ENCODE measurements at regions not wholly inside any gene's neighbourhood (a gene's known extent, or its start where the extent isn't known, plus 50 kb on each side); places are given as distances from the start of the nearest gene placed in this dataset.
A peak's percentile ranks its signal among the peaks of the same experiment; 100 is the strongest.

DNA sequence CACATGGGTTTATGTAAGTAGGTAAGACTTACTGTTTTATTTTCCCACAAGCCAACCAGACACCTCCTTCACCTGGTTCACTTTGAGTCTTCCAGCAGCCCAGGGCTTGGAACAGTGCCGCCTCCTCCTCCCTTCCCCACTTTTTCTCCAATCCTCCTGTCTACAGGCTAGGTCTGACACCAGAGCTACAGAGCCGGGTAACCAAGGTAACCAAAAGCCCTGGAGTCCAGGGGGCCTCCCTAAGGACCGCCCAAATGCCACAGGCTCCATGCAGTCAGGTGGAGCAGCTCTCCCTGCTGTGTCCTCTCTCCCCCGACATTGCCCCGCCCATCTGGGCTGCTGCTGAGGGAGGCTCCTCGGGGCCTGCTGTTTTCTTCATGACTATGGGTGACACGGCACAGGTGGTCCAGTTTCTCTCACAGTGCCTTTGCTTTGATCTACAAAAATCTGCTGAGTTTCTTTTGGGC, 138.0 kb upstream of the EFNA5 start:
- peak overlapping the region; percentile 60 for H3K27ac ChIP-seq
- peaks cover 6% of the 10 kb centered on the region for H3K4me1 ChIP-seq (ENCODE audit: insufficient read depth)
- TF ChIP-seq, protein P1, sequence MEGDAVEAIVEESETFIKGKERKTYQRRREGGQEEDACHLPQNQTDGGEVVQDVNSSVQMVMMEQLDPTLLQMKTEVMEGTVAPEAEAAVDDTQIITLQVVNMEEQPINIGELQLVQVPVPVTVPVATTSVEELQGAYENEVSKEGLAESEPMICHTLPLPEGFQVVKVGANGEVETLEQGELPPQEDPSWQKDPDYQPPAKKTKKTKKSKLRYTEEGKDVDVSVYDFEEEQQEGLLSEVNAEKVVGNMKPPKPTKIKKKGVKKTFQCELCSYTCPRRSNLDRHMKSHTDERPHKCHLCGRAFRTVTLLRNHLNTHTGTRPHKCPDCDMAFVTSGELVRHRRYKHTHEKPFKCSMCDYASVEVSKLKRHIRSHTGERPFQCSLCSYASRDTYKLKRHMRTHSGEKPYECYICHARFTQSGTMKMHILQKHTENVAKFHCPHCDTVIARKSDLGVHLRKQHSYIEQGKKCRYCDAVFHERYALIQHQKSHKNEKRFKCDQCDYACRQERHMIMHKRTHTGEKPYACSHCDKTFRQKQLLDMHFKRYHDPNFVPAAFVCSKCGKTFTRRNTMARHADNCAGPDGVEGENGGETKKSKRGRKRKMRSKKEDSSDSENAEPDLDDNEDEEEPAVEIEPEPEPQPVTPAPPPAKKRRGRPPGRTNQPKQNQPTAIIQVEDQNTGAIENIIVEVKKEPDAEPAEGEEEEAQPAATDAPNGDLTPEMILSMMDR (IDR thresholded peaks at IDR 0.05; ENCODE audit: poor library complexity): no peak
- H3K4me2 ChIP-seq: peak overlapping the region; percentile 31
- WGBS (ENCODE audit: low lambda C conversion rate, missing lambda C conversion rate): 18% methylated on average over 7 of the region's 7 CpGs
- DNase-seq (ENCODE audit: low spot score): peak; percentile 88
- no peak overlapping the region for H3K4me3 ChIP-seq
- H3K9me3 ChIP-seq (ENCODE audit: low read depth): no peaks in the 10 kb centered on the region
- no peaks in the 10 kb centered on the region for H3K36me3 ChIP-seq (replicated peaks; ENCODE audit: insufficient read depth, low read depth)
- H4K20me1 ChIP-seq (ENCODE audit: insufficient read depth, poor library complexity, severe bottlenecking): no peaks in the 10 kb centered on the region
- no peaks in the 10 kb centered on the region for H3K9me2 ChIP-seq (replicated peaks; ENCODE audit: insufficient read depth)
- no peaks in the 10 kb centered on the region for H3K79me2 ChIP-seq
- H3K27me3 ChIP-seq: no peaks in the 10 kb centered on the region
- H2AFZ ChIP-seq: peak overlapping the region; percentile 7

DNA sequence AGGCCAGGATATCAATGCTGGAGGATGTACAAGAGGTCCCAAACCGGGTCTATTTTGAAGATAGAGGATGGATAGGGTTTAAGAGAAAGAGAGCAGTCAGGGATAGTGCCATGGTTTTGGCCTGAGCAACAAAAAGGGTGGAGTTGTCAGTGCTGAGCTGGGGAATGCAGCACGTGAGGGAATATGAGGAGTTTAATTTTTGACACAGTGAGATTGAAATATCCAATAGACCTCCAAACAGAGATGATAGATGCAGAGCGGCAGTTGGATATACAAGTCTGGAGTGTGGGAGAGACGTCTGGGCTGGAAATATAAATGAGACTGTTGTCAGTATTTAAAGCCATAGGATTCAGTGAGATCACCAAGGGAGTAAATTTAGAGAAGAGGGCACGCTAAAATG, 136.7 kb upstream of the EFNA5 start:
- DNase-seq (ENCODE audit: low spot score): no peak
- H4K20me1 ChIP-seq (ENCODE audit: insufficient read depth, poor library complexity, severe bottlenecking): no peaks in the 10 kb centered on the region
- WGBS (ENCODE audit: low lambda C conversion rate, missing lambda C conversion rate): 91% methylated on average over 5 of the region's 5 CpGs
- no peaks in the 10 kb centered on the region for H3K9me3 ChIP-seq (ENCODE audit: low read depth)
- H3K4me3 ChIP-seq: no peak overlapping the region
- TF ChIP-seq EZH2 (IDR thresholded peaks at IDR 0.05; ENCODE audit: borderline replicate concordance) (no peak), EZH2phosphoT487 (IDR thresholded peaks at IDR 0.05; ENCODE audit: low read depth, severe bottlenecking, unreplicated experiment) (no peak)
- TF ChIP-seq, protein P1 (IDR thresholded peaks at IDR 0.05; ENCODE audit: poor library complexity): no peak
- H3K9me2 ChIP-seq (replicated peaks; ENCODE audit: insufficient read depth): no peaks in the 10 kb centered on the region
- no peak overlapping the region for H2AFZ ChIP-seq
- no peaks in the 10 kb centered on the region for H3K36me3 ChIP-seq (replicated peaks; ENCODE audit: insufficient read depth, low read depth)
- H3K27me3 ChIP-seq: no peaks in the 10 kb centered on the region
- H3K4me2 ChIP-seq: no peak overlapping the region
- peak overlapping the region; percentile 60 for H3K27ac ChIP-seq
- H3K79me2 ChIP-seq: no peaks in the 10 kb centered on the region
- H3K4me1 ChIP-seq (ENCODE audit: insufficient read depth): peaks cover 6% of the 10 kb centered on the region

DNA sequence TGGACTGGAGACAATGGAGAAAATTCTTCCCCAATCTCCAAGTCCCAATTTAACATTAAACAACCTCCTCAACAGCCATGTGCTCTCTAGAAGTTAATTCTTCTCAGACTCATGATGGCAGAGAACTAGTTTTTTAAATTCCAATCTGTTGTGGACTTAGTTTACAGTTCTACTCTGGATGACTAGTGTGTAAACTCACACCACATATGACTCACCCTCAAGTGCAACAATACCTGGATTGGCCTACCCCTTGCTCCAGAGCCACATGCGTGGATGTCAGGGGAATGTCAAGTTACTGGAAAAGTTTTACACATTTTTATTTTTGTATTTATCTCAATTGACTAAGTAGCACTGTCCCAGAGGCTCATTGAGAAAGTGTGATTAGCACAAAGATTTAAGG, 136.0 kb upstream of the EFNA5 start:
- peak overlapping the region; percentile 77 for H3K27ac ChIP-seq
- no peaks in the 10 kb centered on the region for H3K79me2 ChIP-seq
- TF ChIP-seq EZH2 (IDR thresholded peaks at IDR 0.05; ENCODE audit: borderline replicate concordance): no peak
- TF ChIP-seq, protein P1 (IDR thresholded peaks at IDR 0.05; ENCODE audit: poor library complexity): no peak
- TF ChIP-seq EZH2phosphoT487 (IDR thresholded peaks at IDR 0.05; ENCODE audit: low read depth, severe bottlenecking, unreplicated experiment): no peak
- no peaks in the 10 kb centered on the region for H3K9me3 ChIP-seq (ENCODE audit: low read depth)
- H3K27me3 ChIP-seq: no peaks in the 10 kb centered on the region
- H4K20me1 ChIP-seq (ENCODE audit: insufficient read depth, poor library complexity, severe bottlenecking): no peaks in the 10 kb centered on the region
- DNase-seq (ENCODE audit: low spot score): peak; percentile 57
- 61% methylated on average over 1 of the region's 1 CpG for WGBS (ENCODE audit: low lambda C conversion rate, missing lambda C conversion rate)
- no peaks in the 10 kb centered on the region for H3K9me2 ChIP-seq (replicated peaks; ENCODE audit: insufficient read depth)
- H3K4me2 ChIP-seq: no peak overlapping the region
- peaks cover 6% of the 10 kb centered on the region for H3K4me1 ChIP-seq (ENCODE audit: insufficient read depth)
- no peak overlapping the region for H2AFZ ChIP-seq
- no peaks in the 10 kb centered on the region for H3K36me3 ChIP-seq (replicated peaks; ENCODE audit: insufficient read depth, low read depth)
- no peak overlapping the region for H3K4me3 ChIP-seq

DNA sequence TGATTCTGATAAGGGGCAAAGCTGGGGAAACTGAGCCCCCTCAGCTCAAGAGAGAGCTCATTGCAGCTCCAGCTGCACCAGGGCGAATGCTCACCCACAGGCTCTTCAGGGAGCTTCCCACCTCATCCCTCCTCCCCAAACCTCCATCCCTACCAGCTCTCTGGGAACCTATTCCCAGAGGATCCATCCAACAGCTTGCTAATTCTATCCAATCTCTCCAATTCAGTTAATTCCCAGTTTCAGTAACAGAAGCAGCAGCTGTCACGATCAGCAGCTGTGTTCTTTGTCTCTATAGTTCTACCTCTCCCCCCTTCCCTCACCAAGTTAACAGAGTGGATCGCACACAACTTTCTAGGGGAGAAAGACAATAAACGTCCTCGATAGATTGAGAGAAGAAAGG, 135.5 kb upstream of the EFNA5 start:
- H3K27me3 ChIP-seq: no peaks in the 10 kb centered on the region
- no peaks in the 10 kb centered on the region for H3K9me2 ChIP-seq (replicated peaks; ENCODE audit: insufficient read depth)
- no peak overlapping the region for H3K4me3 ChIP-seq
- no peak overlapping the region for H3K4me2 ChIP-seq
- H4K20me1 ChIP-seq (ENCODE audit: insufficient read depth, poor library complexity, severe bottlenecking): no peaks in the 10 kb centered on the region
- no peaks in the 10 kb centered on the region for H3K79me2 ChIP-seq
- H3K27ac ChIP-seq: peak overlapping the region; percentile 77
- no peaks in the 10 kb centered on the region for H3K9me3 ChIP-seq (ENCODE audit: low read depth)
- 77% methylated on average over 5 of the region's 5 CpGs for WGBS (ENCODE audit: low lambda C conversion rate, missing lambda C conversion rate)
- no peak overlapping the region for H2AFZ ChIP-seq
- peaks cover 6% of the 10 kb centered on the region for H3K4me1 ChIP-seq (ENCODE audit: insufficient read depth)
- TF ChIP-seq EZH2phosphoT487 (IDR thresholded peaks at IDR 0.05; ENCODE audit: low read depth, severe bottlenecking, unreplicated experiment) (no peak), EZH2 (IDR thresholded peaks at IDR 0.05; ENCODE audit: borderline replicate concordance) (no peak)
- TF ChIP-seq, protein P1 (IDR thresholded peaks at IDR 0.05; ENCODE audit: poor library complexity): no peak
- no peaks in the 10 kb centered on the region for H3K36me3 ChIP-seq (replicated peaks; ENCODE audit: insufficient read depth, low read depth)
- DNase-seq (ENCODE audit: low spot score): no peak

All from hepatocyte (in vitro differentiated cells).